Spinal cord (tissue), 9 donors: ENCODE measurements at regions not wholly inside any gene's neighbourhood (a gene's known extent, or its start where the extent isn't known, plus 50 kb on each side); places are given as distances from the start of the nearest gene placed in this dataset.
A peak's percentile ranks its signal among the peaks of the same experiment; 100 is the strongest.

ENCODE experiments used
- DNase-seq, 6 donors: peaks; one replicate each; pipeline versions ENCODE4 v3.0.0 to v3.0.0-alpha.2; 2013 to 2015; ENCODE audit warnings: low spot score in 6 of 6, low read depth in 4 of 6
- H3K27ac ChIP-seq: one replicate; pipeline ENCODE4 v1.5.1; 2013; ENCODE audit warnings: low read depth, low read length, control low read depth
- H3K27me3 ChIP-seq: one replicate; pipeline ENCODE4 v1.6.1; 2013; ENCODE audit warnings: low read length; ENCODE audit not compliant: control insufficient read depth, insufficient read depth
- H3K36me3 ChIP-seq: one replicate; pipeline ENCODE4 v1.6.1; 2013; ENCODE audit warnings: low read length; ENCODE audit not compliant: control insufficient read depth, insufficient read depth
- H3K4me1 ChIP-seq: one replicate; pipeline ENCODE4 v1.6.1; 2013; ENCODE audit warnings: low read length; ENCODE audit not compliant: control insufficient read depth, insufficient read depth
- H3K4me3 ChIP-seq: one replicate; pipeline ENCODE4 v1.5.1; 2013; ENCODE audit warnings: low read depth, low read length, control low read depth
- H3K9me3 ChIP-seq: one replicate; pipeline ENCODE4 v1.6.1; 2013; ENCODE audit warnings: low read length; ENCODE audit not compliant: control insufficient read depth, insufficient read depth
- WGBS: methylation state at CpG from one replicate; pipeline ENCODE4 v1.1.5; 2013; ENCODE audit warnings: missing lambda C conversion rate; ENCODE audit not compliant: insufficient coverage; 5-methylcytosine and 5-hydroxymethylcytosine counted together
- donor health status: healthy.

- DNase-seq, result no peak
These were observed 83.2 kb upstream of the PSMD7 start for GRCh38 chr16:74213372-74213771.

DNA sequence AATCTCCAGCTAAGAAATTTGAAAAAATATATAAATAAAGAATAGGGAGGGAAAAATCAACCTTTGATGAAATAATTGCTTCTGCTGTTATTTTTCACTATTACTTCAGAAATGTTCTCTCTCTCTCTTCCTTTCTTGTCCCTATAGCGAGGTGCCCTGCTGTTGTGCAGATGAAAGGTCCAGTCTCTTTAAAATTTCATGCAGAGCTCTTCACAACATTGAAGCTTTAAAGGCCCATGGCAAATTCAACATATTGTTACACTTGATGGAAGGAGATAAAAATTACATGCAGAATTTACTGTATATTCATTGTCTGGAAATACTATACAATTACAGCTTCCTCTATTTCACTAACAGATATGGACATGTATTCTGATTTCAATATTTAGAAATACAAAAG, 86.4 kb upstream of the PSMD7 start:
- no CpG with 5 or more reads among the region's 1 CpG for WGBS
- H3K4me1 ChIP-seq, result no peaks in the 10 kb centered on the region
- H3K4me3 ChIP-seq, result no peak overlapping the region
- H3K9me3 ChIP-seq, result no peaks in the 10 kb centered on the region
- DNase-seq, result no peak
- H3K27ac ChIP-seq, result no peak overlapping the region
- H3K36me3 ChIP-seq, result no peaks in the 10 kb centered on the region
- no peaks in the 10 kb centered on the region for H3K27me3 ChIP-seq

More at GRCh38 chr16:74213372-74213771, 83.2 kb upstream of the PSMD7 start:
- no peaks in the 10 kb centered on the region for H3K36me3 ChIP-seq
- H3K9me3 ChIP-seq, result no peaks in the 10 kb centered on the region
- 90% methylated on average over 2 of the region's 3 CpGs for WGBS
- H3K27me3 ChIP-seq, result no peaks in the 10 kb centered on the region
- no peaks in the 10 kb centered on the region for H3K4me1 ChIP-seq
- no peak overlapping the region for H3K4me3 ChIP-seq
- H3K27ac ChIP-seq, result no peak overlapping the region

DNA sequence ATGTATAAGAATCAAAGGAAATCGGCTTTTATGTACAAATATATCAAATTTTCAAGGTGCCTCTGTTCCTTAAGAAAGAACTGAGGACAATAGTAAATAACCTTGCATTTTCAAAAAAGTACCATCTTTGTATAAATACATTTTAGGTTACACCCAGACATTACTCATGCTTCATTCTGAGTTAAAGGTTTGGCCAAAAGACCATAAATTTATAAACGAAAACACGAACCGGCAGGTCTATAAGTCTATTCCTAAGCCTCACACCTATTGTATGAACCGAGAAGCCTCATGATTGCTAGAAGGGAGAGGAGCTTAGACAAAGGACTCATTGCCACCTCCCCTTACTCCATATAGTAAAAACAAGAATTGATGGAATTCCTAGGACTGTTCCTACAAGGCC, 94.6 kb upstream of the PSMD7 start:
- WGBS, result no CpG with 5 or more reads among the region's 5 CpGs
- H3K27me3 ChIP-seq, result no peaks in the 10 kb centered on the region

DNA sequence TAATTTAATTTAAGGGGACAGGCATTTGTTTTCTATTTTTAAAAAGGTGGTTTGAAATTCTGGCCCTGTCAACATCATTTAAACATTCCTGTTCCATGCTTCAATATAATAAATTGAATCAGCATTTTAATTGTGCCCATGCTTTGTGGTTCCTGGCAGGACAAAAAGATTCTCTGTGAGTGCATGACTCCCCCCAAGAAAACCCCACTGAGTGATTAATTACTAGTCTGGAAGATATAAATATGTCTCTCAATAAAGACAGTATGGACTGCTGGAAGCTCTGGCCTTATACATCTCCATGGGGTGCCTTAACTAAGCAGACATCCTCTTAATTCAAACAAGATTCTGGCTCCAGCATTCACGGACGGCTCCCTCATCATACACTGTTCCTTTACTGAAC, 95.0 kb upstream of the PSMD7 start:
- Histone ChIP-seq H3K27me3 (no peaks in the 10 kb centered on the region), H3K4me1 (no peaks in the 10 kb centered on the region), H3K36me3 (no peaks in the 10 kb centered on the region), H3K27ac (no peak overlapping the region), H3K4me3 (no peak overlapping the region), H3K9me3 (no peaks in the 10 kb centered on the region)
- peak in 1 of 6 donors; percentile 49 for DNase-seq
- no CpG with 5 or more reads among the region's 2 CpGs for WGBS

More for the DNA sequence above, 94.6 kb upstream of the PSMD7 start:
- no peak overlapping the region for H3K27ac ChIP-seq
- H3K4me1 ChIP-seq, result no peaks in the 10 kb centered on the region
- H3K4me3 ChIP-seq, result no peak overlapping the region
- DNase-seq, result no peak
- no peaks in the 10 kb centered on the region for H3K36me3 ChIP-seq
- H3K9me3 ChIP-seq, result no peaks in the 10 kb centered on the region

GRCh38 chr16:74200921-74201320, 95.7 kb upstream of the PSMD7 start:
- Histone ChIP-seq H3K27me3 (no peaks in the 10 kb centered on the region), H3K9me3 (no peaks in the 10 kb centered on the region), H3K4me3 (no peak overlapping the region), H3K27ac (no peak overlapping the region), H3K36me3 (no peaks in the 10 kb centered on the region), H3K4me1 (no peaks in the 10 kb centered on the region)
- no peak for DNase-seq
- 100% methylated on average over 3 of the region's 5 CpGs for WGBS

DNA sequence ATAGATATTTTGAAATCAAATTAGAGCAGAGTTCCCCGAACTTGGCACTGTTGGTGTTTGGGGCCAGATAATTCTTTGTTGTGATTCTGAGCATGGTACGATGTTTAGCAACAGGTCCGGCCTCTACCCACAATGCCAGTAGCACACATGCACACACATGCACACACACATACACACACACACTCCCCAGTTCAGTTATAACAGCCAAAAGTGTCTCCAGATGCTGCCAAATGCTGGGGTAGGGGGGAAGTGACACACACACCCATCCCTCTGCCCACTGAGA, 96.8 kb upstream of the PSMD7 start:
- no peaks in the 10 kb centered on the region for H3K36me3 ChIP-seq
- H3K4me1 ChIP-seq, result no peaks in the 10 kb centered on the region
- H3K4me3 ChIP-seq, result no peak overlapping the region
- no peak overlapping the region for H3K27ac ChIP-seq
- no peaks in the 10 kb centered on the region for H3K27me3 ChIP-seq
- DNase-seq, result no peak
- H3K9me3 ChIP-seq, result no peaks in the 10 kb centered on the region
- WGBS, result no CpG with 5 or more reads among the region's 3 CpGs

DNA sequence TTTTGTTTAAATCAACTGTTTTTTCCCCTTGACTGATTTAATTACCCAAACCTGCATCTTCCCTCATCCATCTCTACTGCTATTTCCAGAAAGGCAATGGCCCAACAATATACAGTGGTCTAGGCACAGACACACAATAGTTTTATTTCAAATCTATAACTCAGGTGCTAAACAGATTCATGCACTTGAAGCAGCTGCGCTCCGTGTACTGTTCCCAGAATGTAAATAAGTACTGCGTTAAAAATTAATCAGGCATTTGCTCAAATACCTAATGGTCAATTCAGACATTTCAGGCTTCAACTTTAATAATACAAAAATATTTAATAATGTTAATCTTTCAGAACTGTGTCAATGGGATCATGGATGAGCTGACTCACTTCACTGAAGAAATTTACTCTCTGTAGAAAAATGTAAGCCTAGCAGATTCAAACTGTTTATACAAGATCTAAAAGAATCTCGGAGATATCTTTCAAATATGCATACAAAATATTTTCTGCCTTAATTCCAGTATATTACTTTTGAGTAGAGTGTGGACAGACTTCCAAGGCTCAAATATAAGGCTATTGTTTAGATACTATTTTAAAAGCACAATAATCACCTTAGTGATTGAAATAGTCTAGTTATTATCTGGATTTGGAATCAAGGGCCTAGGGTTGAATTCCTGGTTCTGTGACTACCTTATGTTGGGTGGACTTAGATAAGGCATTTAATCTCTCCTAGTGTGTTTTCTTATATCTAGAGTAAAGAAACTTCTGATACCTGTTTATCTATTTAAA, 97.4 kb upstream of the PSMD7 start:
- Histone ChIP-seq H3K27ac (no peak overlapping the region), H3K36me3 (no peaks in the 10 kb centered on the region), H3K4me3 (no peak overlapping the region), H3K27me3 (no peaks in the 10 kb centered on the region), H3K9me3 (no peaks in the 10 kb centered on the region), H3K4me1 (no peaks in the 10 kb centered on the region)
- 89% methylated on average over 3 of the region's 4 CpGs for WGBS
- peak in 1 of 6 donors; percentile 11 for DNase-seq

DNA sequence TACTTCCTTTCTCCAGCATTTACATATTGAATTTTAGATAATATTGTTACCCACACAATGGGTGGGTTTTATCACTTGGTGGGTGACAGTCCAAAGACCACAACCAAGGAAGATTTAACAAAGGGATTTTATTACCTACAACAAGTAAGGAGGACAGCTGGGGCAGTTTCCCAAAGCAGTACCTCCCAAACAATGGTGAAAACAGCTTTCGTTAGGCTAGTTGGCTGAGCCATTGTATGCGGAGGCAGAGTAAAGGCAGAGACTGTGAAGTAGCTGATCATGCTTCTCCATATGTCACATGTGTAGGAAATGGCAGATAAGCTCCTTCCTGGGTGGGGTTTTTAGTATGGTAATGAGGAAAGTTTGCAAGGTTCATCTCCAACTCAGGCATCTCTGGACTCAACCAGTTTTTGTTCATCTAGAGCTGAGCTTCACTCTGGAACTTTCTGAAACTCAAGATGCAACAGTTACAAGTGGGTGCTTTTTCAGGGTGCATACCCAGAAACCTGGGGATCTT, 104.3 kb upstream of the PSMD7 start:
- no peaks in the 10 kb centered on the region for H3K27me3 ChIP-seq
- no peak for DNase-seq
- 65% methylated on average over 2 of the region's 2 CpGs for WGBS

DNA sequence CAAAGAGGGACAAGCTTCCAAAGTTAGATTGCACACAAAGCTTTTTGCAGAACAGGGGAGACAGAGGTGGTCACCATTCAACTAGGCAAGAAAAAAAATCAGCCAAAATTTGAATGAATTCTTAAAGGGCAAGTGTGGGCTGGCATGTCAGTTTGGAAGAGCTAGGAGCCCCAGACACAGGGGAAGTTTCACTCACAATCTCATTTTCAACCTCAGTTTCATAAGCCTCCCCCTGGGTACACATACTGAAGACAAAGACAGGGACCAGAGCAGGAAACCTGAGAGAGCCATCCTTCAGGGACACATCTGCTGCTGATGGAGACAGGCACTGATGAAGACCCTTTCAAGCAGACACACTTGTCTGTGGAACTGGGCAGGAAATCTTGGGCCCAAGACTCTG, 106.3 kb upstream of the PSMD7 start:
- no peaks in the 10 kb centered on the region for H3K27me3 ChIP-seq
- H3K27ac ChIP-seq, result no peak overlapping the region
- no peak for DNase-seq
- no peaks in the 10 kb centered on the region for H3K9me3 ChIP-seq
- no peaks in the 10 kb centered on the region for H3K4me1 ChIP-seq
- H3K36me3 ChIP-seq, result no peaks in the 10 kb centered on the region
- no peak overlapping the region for H3K4me3 ChIP-seq

More for the DNA sequence above, 104.3 kb upstream of the PSMD7 start:
- no peak overlapping the region for H3K27ac ChIP-seq
- no peaks in the 10 kb centered on the region for H3K9me3 ChIP-seq
- no peaks in the 10 kb centered on the region for H3K36me3 ChIP-seq
- H3K4me1 ChIP-seq, result no peaks in the 10 kb centered on the region
- no peak overlapping the region for H3K4me3 ChIP-seq

GRCh38 chr16:74188856-74189255, 107.8 kb upstream of the PSMD7 start:
- Histone ChIP-seq H3K36me3 (no peaks in the 10 kb centered on the region), H3K4me1 (no peaks in the 10 kb centered on the region), H3K27ac (no peak overlapping the region), H3K9me3 (no peaks in the 10 kb centered on the region), H3K4me3 (no peak overlapping the region), H3K27me3 (no peaks in the 10 kb centered on the region)
- no peak for DNase-seq
- WGBS, result no CpG with 5 or more reads among the region's 4 CpGs
